ENCODE measurements at regions not wholly inside any gene's neighbourhood (a gene's known extent, or its start where the extent isn't known, plus 50 kb on each side); places are given as distances from the start of the nearest gene placed in this dataset.

DNA sequence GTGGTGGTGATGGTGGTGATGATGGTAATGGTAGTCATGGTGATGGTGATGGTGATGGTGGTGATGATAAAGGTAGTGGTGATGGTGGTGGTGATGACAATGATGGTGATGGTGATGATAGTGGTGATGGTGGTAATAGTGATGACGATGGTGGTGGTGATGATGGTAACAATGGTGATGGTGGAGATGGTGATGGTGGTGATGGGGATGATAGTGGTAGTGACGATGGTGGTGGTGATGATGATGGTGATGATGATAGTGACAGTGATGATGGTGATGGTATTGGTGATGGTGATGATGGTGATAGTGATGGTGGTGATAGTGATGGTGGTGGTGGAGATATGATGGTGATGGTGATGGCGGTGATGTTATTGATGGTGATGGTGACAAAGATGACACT is 108.4 kb upstream of the NKX1-1 start:
- no peak overlapping the region for H3K4me3 ChIP-seq (ENCODE audit: low read length)
- no peak for DNase-seq (ENCODE audit: low read depth)
- TF ChIP-seq, protein P1, sequence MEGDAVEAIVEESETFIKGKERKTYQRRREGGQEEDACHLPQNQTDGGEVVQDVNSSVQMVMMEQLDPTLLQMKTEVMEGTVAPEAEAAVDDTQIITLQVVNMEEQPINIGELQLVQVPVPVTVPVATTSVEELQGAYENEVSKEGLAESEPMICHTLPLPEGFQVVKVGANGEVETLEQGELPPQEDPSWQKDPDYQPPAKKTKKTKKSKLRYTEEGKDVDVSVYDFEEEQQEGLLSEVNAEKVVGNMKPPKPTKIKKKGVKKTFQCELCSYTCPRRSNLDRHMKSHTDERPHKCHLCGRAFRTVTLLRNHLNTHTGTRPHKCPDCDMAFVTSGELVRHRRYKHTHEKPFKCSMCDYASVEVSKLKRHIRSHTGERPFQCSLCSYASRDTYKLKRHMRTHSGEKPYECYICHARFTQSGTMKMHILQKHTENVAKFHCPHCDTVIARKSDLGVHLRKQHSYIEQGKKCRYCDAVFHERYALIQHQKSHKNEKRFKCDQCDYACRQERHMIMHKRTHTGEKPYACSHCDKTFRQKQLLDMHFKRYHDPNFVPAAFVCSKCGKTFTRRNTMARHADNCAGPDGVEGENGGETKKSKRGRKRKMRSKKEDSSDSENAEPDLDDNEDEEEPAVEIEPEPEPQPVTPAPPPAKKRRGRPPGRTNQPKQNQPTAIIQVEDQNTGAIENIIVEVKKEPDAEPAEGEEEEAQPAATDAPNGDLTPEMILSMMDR (conservative IDR thresholded peaks at IDR 0.05; ENCODE audit: low read depth, low read length) = no peak

DNA sequence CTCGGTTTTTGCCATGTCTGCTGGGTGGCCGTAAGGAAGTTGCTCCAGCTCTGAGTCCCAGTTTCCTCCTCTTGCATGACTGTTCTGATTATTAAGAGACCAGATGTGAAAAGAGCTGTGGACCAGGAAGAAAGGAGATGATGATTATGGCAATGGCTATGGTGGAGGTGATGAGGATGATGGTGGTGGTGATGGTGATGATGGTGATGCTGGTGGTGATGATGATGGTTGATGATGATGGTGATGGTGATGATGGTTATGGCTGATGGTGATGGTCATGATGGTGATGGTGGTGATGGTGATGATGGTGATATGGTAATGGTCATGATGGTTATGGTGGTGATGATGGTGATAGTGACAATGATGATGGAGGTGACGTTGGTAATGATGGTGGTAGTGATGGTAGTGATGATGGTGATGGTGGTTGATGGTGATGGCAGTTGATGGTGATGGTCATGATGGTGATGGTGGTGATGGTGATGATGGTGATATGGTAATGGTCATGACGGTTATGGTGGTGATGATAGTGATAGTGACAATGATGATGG is 107.8 kb upstream of the NKX1-1 start:
- H3K4me3 ChIP-seq (ENCODE audit: low read length) = no peak overlapping the region
- no peak for DNase-seq (ENCODE audit: low read depth)

DNA sequence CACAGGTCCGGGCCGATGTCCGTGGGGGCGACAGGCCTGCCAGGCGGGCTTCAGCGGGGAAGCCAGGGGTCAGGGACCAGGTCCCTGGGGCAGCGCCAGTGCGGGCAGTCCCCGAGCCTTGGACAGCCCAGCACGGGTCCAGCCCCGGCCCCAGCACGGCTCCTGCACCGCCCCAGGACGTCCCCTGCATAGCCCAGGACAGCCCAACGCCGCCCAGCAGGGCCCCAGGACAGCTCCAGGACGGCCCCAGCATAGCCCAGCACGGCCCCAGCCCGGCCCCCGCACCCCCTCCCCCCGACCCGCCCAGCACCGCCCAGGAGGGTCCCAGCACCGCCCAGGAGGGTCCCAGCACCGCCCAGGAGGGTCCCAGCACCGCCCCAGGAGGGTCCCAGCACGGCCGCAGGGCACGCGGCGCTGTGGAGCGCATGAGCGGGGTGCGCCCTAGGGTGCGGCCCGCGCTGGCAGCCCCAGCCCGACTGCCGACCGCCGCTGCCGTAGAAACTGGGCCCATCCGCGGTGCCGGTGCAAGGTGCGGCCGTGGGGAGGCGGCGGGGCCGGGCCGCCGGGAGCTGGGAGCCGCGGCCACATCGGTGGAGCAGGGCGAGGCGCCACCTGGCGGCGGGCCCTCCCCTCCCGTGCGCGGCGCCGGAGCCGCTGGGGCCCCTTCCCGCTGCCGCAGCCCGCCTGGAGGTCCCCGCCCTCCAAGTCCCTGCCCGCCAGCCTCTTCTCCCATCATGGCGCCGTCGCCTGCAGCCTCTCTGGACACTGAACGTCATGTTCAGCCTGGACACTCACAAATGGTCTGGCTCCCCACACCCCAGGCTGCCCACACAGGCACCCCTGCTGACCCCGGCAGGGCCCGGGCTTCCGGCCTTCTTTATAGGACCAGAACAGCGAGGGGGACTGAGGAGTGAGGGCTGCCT is 106.8 kb upstream of the NKX1-1 start:
- H3K4me3 ChIP-seq (ENCODE audit: low read length) = no peak overlapping the region
- TF ChIP-seq, protein P1 (conservative IDR thresholded peaks at IDR 0.05; ENCODE audit: low read depth, low read length) = peak; percentile 42
- DNase-seq (ENCODE audit: low read depth) = no peak

More for the DNA sequence above, 107.8 kb upstream of the NKX1-1 start:
- TF ChIP-seq, protein P1 (conservative IDR thresholded peaks at IDR 0.05; ENCODE audit: low read depth, low read length) = no peak

DNA sequence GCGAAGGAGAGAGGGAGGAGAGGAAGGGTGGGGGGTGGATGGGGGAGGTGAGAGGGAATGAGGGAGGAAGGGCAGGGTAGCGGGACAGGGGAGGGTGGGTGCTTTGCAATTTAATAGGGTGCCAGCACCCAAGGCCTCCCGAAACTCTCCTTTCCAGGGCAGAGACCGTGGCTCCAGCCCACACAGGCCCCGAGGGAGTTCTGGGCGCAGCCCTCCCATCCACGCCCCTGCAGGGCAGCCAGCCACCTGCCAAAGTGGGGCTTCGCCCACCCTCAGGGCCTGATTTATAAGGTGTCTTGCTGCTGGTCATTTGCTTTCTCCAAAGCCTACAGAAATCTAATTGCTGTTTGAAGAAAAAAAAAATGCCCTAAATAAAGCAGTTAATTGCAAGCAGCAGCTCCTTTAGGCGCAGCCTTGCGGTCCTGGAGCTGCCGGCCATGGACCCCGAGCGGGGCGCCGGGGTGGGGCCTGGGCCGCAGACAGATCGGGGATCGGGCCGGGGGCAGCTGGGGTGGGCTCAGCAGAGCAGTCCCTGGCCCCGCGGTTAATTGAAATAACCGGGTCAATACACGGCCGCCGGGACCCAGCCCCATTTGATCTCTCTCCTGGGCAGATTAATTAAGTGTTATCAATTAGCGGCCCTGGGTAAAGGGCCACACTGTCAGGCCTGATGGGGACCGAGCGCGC is 106.0 kb upstream of the NKX1-1 start:
- TF ChIP-seq, protein P1 (conservative IDR thresholded peaks at IDR 0.05; ENCODE audit: low read depth, low read length) = no peak
- H3K4me3 ChIP-seq (ENCODE audit: low read length) = no peak overlapping the region
- no peak for DNase-seq (ENCODE audit: low read depth)

DNA sequence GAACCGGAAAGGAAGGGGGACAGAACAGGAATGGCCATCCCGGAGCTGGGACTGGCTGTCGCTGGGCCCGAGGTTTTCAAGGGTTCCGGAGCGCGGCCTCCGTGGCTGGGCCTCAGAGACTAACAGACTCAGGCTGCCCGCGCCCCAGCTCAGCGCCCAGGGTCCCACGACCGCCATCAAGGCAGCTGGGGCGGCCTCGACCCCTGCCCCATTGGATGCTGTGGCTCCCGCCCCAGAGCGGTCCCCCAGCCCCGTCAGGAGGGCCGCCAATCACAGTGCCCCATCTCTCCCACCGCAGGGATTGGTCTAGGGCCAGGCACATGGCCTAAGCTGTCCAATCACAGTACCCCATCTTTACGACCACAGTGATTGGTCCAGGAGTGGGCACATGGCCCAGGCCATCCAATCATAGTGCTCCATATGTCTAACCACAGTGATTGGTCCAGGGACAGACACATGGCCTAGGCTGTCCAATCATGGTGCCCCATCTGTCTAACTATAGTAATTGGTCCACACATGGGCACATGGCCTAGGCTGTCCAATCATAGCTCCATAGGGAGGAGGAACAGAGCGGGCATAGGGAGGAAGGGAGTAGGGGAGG is 105.3 kb upstream of the NKX1-1 start:
- DNase-seq (ENCODE audit: low read depth) = peak; percentile 20
- TF ChIP-seq, protein P1 (conservative IDR thresholded peaks at IDR 0.05; ENCODE audit: low read depth, low read length) = no peak
- no peak overlapping the region for H3K4me3 ChIP-seq (ENCODE audit: low read length)

DNA sequence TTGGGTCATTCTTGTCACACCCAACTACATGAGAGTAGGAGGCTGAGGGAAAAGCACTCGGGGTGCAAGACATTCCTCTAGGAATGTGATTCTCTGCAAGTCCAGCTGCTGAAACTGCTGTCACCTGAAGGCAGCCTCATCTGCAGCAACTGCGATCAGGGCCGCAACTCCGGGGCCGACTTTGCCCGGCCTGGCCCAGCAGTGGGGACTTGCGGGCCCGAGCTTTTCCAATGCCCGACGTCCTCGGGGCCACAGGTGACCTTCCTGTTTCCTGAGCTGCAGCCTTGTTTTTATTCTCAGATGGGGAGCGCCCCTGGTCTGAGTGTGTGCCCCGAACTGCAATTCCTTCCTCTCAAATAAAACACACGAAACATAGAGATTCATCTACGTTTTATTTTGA is 104.7 kb upstream of the NKX1-1 start:
- H3K4me3 ChIP-seq (ENCODE audit: low read length) = no peak overlapping the region
- TF ChIP-seq, protein P1 (conservative IDR thresholded peaks at IDR 0.05; ENCODE audit: low read depth, low read length) = no peak
- DNase-seq (ENCODE audit: low read depth) = no peak
